ENCODE measurements at regions not wholly inside any gene's neighbourhood (a gene's known extent, or its start where the extent isn't known, plus 50 kb on each side); places are given as distances from the start of the nearest gene placed in this dataset.

- DNase-seq (ENCODE audit: low spot score in 2 of 2) = no peak
- WGBS, 2 donors = 65 to 79% methylated on average over 3 of the region's 3 CpGs
- intact Hi-C loops (cut with DNase I; ENCODE audit: low total_unique reads) = no loop called here
- H3K4me3 ChIP-seq (ENCODE audit: low read depth, poor library complexity, severe bottlenecking) = no peak overlapping the region
- TF ChIP-seq CTCF (IDR thresholded peaks at IDR 0.05) (no peak), POLR2A (IDR thresholded peaks at IDR 0.05) (no peak)
Measured at GRCh38 chr6:40779409-40779808, 192.2 kb upstream of the LRFN2 start.

GRCh38 chr6:40778918-40779317 lies 191.8 kb upstream of the LRFN2 start:
- H3K4me3 ChIP-seq (ENCODE audit: low read depth, poor library complexity, severe bottlenecking) = no peak overlapping the region
- WGBS, 2 donors = 82 to 88% methylated on average over 1 of the region's 1 CpG
- intact Hi-C loops (cut with DNase I; ENCODE audit: low total_unique reads) = no loop called here
- TF ChIP-seq POLR2A (IDR thresholded peaks at IDR 0.05) (no peak), CTCF (IDR thresholded peaks at IDR 0.05) (no peak)
- DNase-seq (ENCODE audit: low spot score in 2 of 2) = no peak

GRCh38 chr6:40778196-40778595 lies 191.0 kb upstream of the LRFN2 start:
- 87 to 88% methylated on average over 3 of the region's 3 CpGs for WGBS, 2 donors
- DNase-seq (ENCODE audit: low spot score in 2 of 2) = no peak
- no peak overlapping the region for H3K4me3 ChIP-seq (ENCODE audit: low read depth, poor library complexity, severe bottlenecking)
- intact Hi-C loops (cut with DNase I; ENCODE audit: low total_unique reads) = no loop called here
- TF ChIP-seq POLR2A (IDR thresholded peaks at IDR 0.05) (no peak), CTCF (IDR thresholded peaks at IDR 0.05) (no peak)

GRCh38 chr6:40774932-40775331 lies 187.8 kb upstream of the LRFN2 start:
- H3K4me3 ChIP-seq (ENCODE audit: low read depth, poor library complexity, severe bottlenecking) = no peak overlapping the region
- intact Hi-C loops (cut with DNase I; ENCODE audit: low total_unique reads) = no loop called here
- TF ChIP-seq POLR2A (IDR thresholded peaks at IDR 0.05) = no peak
- TF ChIP-seq CTCF (IDR thresholded peaks at IDR 0.05) = no peak
- WGBS, 2 donors = 89 to 91% methylated on average over 1 of the region's 1 CpG
- DNase-seq (ENCODE audit: low spot score in 2 of 2) = no peak

- DNase-seq (ENCODE audit: low spot score in 2 of 2) = no peak
- TF ChIP-seq CTCF (IDR thresholded peaks at IDR 0.05) (no peak), POLR2A (IDR thresholded peaks at IDR 0.05) (no peak)
- intact Hi-C loops (cut with DNase I; ENCODE audit: low total_unique reads) = no loop called here
- H3K4me3 ChIP-seq (ENCODE audit: low read depth, poor library complexity, severe bottlenecking) = no peak overlapping the region
Measured at GRCh38 chr6:40770794-40771193, 183.6 kb upstream of the LRFN2 start.

GRCh38 chr6:40764726-40765125 lies 177.6 kb upstream of the LRFN2 start:
- intact Hi-C loops (cut with DNase I; ENCODE audit: low total_unique reads) = no loop called here
- TF ChIP-seq CTCF (IDR thresholded peaks at IDR 0.05) = no peak
- no peak for TF ChIP-seq POLR2A (IDR thresholded peaks at IDR 0.05)
- 46 to 61% methylated on average over 1 of the region's 1 CpG for WGBS, 2 donors
- DNase-seq (ENCODE audit: low spot score in 2 of 2) = no peak
- H3K4me3 ChIP-seq (ENCODE audit: low read depth, poor library complexity, severe bottlenecking) = no peak overlapping the region
